GM18873 (cell line): ENCODE measurements at regions not wholly inside any gene's neighbourhood (a gene's known extent, or its start where the extent isn't known, plus 50 kb on each side); places are given as distances from the start of the nearest gene placed in this dataset.

ENCODE experiments used
- ATAC-seq: cut with Tn5 transposase; IDR thresholded peaks from one replicate; pipeline ENCODE4 v1.9.1; 2021; ENCODE audit warnings: mild to moderate bottlenecking, moderate library complexity, moderate number of reproducible peaks; ENCODE audit not compliant: unreplicated experiment, low FRiP score

DNA sequence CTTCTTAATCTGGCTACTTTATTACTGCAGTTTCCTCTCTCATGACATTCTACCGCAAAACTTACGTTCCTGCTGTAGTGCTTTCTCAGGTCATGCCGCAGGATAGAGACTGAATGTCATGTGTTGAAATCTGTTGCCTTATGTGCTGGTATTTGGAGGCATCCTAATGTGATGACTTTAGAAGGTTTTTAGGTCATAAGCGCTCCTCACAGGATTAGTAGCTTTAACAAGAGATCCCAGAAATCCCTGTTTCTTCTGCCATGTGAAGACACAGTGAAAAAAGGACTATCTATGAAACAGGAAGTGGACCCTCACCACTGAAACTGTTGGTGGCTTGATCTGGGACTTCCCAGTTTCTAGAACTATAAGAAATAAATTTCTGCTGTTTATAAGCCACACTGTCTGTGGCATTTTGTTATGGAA is 209.3 kb downstream of the LACC1 start:
- ATAC-seq, result no peak

DNA sequence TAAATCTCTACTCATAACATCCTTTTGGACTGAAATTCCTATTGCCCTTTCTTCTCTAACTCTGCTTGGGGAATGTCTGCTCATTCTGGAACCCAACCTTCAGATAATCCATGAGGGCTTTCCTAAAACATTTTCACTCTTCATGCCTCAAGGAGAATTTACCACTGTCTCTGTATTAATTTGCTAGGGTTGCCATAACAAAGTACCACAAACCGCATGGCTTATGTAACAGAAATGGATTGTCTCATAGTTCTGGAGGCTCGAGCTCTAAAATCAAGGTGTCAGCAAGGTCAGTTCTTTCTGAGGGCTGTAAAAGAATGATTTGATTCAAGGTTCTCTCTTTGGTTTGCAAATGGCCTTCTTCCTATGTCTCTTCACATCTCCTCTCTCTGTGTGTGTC is 209.7 kb downstream of the LACC1 start:
- no peak for ATAC-seq

DNA sequence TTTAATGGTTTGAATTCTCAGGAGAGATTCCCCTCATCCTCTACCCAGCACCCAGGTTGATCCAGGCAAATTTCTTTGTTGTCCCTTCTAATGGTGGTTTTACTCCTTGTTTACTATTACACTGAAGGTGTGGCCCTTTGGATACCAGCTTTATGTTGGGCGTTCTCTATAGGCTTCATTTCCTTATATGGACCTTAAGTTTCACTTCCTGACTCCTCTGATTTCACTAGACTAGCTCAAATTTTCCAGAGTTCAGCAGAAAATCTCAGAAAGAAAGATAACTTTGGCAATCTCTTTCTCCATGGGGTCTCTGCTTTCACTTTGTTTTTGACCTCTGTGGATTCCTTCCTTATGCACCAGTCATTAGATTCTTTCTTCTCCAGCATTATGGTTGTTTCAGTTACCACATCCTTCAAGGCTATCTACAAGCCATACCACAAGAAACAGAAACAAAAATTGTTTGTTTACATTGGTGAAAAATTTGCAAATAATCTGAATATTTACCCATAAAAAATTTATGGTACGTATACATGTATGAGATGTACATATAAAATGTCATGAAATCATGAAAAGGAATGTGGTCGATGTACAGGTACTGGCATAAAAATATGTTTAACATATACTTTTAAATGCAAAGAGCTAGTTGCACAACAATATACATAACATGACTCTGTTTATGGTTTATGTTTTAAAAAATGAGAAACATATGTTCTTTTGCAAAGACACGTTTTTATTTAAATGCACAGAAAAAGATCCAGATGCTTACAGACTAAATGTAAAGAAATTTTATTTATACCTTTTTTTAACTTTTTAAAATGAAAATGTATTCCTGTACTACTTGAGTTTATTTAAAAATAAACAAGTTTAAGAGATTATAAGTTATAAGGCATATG is 212.6 kb downstream of the LACC1 start:
- ATAC-seq, result no peak

DNA sequence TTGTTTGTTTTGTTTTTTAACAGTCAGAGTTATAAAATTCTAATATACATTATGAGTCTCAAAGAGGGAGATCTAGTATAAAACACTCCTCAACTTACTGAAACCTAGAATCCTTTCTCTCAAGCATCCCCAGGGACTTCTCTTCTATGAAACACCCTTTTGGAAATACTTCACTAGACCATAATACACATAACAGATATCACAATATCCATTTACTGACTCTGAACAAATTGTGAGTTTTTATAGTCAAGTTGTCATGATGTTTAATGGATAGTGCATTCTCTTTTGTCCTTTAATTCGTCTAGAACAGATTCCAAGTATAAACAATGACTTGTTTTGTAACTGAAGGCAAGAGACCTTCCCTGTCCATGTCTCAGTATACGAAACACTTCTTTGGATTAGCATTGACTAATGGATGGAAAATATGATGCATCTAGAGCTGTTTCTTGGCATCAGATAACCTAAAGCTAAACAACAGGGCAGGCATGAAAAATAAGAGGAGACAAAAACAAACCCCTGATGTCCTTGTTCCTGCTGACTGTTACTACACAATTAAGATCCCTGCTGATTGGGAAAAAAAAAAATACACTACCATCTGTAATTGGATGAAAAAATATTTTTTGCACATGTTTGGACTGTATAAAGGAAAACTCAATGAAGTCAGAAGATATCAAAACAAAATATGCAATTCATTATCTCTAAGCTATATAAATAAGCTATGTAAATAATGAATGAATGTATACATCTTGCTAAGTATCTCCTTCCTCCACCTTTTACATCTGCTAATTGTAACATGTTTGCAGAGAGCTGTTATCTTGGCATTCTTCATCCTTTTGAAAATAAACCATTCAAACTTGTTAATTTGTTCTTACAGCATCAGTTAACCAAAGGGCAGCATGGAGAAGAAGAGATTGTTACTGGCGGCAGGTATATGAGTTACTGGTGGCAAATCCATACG is 214.2 kb downstream of the LACC1 start:
- no peak for ATAC-seq

DNA sequence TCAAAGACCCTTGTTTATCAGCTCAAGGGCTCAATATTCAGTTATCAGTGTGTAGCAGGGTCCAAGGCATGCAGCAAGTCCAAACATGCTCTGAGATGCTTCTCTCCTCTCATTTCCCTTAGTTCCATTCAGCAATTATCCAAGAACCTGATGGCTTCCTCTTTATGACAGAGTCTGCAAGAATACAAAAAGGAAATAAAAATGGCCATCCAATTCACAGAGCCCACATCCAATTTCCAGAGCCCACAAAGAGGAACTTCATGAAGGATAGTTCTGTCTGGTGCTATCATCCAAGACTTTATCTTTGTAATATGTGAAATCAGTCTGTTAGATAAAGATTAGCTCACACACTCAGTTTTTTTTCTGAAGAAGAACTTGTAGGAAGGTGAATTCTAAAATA is 217.2 kb downstream of the LACC1 start:
- ATAC-seq, result no peak

DNA sequence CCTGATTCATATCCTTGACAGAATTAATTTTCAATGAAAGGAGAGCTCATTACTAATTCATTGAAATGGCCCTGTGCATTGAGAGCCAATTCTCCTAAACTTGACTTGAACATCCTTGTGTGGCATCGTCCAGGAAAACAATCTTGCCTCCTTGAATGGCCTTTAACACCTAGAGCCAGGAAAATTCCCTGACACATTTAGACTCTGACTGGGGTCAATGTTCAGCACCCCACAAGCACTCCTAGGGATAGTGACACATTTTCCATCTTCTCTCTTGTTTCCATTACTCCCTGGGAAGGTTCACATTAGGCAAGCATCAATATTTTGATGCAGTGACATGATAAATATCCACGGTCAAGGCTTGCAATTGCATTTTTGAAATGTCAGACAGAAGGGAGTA is 218.9 kb downstream of the LACC1 start:
- ATAC-seq, result no peak

DNA sequence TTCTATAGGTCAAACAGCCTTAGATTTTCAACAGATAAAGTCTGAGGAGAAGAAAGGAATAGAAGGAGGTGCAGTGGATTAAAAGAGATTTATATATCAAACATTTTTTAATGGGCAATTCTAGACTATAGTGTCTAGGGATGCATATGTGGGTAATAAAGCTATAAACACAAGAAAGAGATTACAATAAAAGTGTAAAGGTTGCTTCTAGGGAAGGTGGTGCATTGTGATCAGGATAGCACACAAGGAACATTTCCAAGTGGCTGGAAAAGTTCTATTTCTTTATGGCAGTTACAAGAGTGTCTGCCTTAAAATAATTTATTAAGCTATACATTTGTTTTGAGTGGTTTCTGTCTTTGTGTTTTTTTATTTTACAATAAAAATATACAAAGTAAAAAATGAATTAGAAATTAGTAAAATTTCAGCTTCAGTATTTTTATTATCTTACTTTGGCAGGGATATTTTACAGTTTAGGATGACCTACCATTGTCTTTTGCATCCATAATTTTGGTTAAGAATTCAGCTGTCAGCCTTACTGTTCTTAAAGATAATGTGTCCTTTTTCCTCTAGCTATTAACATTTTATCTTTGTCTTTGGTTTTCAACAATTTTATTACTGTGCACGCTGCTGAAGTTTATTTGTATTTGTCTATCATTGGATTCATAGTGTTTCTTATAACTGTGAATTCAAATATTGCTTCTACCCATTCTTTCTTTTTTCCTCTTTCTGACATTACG is 221.8 kb downstream of the LACC1 start:
- ATAC-seq, result no peak

DNA sequence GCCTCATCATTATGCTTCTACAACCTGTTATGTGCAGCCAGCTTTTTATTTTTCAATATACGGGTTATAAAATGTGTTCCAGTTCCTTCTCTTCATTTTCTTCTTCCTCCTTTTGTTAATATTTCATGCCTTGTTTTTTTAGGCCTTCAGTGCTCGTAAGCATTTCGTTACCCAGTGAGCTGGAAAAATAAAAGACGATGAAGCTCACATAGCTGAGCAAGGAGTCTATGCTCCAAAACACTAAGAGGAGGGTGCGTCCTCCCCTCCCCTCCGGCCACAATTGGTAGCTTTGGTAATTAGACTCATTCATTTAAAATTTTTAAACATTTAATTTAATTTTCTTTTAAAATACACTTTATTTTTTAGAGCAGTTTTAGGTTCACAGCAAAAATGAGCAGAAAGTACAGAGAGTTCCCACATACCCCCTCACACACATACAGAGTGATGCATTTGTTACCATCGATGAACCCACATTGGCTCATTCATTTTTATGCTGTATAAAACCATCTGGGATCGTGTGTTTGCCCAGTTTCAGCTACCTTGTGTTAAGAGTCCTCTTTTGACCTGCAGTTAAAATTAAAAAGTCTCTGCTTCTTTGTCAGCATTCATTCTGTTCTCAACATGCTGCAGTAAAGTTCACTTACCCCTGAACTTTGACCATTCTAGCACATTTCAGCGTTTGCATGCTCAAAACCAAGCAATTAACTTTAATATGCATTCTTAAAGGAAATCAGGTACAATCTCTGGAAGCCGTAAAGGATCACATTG is 223.9 kb downstream of the LACC1 start:
- ATAC-seq, result no peak

DNA sequence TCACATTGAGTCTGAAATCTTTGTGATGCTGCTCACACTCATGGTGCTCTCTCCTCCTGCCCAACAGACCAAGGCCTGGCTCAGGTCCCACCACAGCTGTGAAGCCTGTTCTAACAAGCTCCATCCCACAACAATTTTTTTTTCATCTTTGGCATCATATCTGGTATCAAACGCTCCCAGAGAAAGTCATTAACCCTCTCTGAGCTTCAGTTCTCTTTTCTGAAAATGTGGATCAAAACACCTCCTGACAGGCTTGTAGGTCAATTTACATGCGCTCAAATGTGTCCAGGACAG is 224.4 kb downstream of the LACC1 start:
- ATAC-seq, result no peak

DNA sequence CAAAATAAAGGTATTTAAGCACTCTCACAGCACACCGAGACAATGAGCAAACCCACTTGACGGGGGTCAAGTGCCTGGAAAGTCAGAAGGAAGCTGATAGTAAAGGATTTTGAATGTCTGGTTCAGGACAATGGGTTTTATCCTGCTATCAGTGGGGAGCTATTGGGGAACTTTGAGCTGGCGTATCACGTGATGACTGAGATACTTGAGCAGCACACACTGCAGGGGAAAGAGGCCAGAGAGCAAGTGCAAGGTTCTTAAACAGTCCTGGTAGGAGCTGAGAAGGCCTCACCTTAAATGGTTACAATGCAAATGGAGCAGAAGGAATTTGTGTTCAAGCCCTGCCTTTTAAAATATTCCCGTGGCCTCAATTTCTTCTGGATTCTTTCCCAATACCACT is 225.3 kb downstream of the LACC1 start:
- no peak for ATAC-seq

DNA sequence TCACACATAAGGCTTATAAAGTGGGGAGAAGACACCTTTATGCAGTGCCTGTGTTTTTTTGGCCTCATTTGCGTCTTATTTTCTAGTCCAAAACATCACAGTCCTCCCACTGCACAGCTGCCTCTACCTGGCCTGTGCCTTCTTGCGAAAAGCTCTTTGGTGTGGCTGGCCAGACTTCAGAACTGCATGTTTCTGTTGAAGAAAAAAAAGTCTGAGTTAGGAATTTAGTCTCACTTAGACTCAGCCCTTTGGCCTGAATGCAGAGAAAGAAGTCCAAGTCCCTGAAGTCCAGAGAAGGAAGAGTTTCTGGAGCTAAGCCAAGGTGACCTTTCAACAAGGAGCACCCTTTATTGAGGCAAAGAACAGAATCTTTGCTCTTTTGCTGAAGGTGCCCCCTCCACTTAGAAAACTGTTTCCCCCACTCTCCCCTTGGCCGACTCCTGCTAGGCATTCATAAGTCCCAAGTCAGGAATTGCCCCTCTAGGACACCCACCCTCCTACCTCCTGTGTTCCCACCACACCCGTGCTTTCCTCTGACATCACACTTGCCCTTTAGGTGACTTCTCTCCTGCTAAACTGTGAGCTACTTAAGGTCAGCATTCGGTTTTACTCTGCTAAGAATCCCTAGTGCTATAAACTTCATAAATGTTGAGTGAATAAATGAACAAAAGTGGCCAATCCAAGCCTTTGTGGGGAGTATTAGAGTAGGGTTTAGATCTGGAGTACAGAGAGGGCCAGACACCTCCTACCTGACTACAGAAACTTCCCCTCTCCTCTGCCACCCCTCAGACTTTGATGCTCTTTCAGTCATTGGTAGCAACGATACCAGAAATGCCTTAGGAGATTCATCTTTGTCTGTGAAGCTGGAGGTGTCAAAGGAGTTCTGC is 226.8 kb downstream of the LACC1 start:
- ATAC-seq, result no peak

DNA sequence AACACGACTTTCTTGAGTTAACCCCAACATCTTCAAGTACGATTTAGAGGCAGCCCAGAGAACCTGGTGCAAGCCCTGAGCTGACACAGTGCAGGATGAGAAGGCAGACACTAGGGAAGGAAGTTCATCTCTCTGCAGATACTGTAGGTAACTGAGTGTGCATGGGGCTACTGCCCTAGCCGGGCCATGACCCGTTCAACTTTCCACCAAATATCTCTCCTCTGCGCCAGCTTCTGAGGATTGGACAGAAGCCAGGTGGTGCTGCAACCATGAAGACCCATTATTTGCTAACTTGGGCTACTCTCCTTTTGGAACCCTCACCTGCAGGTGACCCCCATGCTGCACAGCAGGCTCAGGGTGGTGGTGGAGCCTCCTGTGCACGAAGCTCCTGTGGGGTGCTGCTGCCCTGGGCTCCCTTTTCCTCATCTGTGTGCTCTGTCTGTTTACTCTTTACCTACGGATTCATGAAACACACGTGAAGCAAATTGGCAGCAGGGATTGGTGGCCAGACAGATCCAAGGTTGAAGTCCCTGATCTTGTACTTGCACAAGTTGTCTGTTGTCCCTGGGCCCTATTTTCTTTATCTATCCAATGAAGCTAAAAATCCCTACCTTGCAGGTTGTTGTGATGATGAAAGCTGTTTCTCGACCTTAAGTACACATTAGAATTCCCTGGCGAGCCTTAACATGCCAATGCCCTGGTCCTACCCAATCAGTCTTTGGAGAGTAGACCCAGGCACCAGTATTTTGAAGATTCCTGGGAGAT is 227.8 kb downstream of the LACC1 start:
- no peak for ATAC-seq

DNA sequence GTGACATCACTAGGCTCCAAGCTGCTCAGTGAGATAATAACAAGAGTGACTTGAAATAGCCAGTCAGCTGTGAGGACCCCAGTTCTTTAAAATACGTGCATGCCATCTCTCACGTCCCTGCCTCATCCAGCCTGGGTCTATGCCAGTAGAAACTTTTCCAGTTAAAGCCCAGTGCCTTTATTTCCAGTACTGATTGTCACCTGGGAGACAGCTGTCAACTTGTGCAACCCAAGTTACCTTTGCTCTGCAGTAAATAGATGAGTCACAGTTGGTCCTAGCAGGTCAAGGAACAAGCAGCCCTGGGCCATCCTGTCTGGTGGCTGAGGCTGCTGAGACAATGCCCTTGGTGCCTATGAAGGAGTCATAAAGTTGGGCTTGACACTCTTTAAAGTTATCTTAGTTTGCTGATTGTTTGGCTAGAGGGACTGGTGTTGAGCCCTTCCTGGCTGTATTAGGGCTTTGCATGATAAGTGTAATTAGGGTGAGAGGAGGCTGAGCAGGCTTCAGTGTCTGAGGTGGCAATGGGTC is 228.7 kb downstream of the LACC1 start:
- ATAC-seq, result no peak

DNA sequence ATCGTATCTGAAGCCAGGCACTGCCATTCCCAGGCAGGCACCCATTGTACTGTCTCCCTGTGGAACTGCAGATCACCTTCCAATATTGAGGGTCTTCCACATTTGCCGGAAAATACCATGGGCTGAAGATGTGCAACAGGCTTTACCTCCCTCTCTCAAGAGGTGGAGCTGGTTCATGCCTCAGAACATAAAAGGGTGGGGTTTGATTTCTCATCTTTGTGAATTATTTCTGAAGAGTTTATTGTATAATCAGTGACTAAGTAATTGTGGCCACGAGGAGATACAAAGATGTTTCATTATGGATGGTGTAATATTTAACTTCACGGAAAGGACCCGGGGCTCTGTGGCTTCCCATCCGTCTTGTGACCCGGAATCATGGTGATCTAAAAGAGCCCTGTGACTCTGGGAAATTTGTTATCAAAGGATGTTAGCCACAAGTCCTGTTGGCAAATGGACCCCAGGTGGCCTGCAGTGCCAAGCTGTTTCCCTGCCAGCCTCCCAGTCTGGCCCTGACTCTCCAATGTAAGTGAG is 230.5 kb downstream of the LACC1 start:
- ATAC-seq, result no peak

DNA sequence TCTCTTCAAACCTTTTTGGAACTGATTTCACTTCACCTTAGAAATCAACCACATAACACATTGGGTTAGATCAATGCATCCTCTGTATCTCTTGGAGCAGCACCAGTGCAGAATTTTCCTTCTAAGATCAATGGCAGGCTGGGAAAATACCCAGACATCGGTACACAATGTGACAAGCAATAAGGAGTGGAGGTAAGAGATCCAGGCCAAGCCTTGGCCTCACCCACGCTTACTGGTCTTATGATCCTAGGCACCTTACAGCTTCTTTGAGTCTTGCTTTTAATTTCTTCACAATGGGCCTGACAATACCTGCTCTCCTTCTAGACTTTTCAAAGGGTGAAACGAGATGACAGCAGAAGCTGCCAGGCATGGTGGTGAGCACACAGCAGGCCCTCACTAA is 232.0 kb downstream of the LACC1 start:
- no peak for ATAC-seq

DNA sequence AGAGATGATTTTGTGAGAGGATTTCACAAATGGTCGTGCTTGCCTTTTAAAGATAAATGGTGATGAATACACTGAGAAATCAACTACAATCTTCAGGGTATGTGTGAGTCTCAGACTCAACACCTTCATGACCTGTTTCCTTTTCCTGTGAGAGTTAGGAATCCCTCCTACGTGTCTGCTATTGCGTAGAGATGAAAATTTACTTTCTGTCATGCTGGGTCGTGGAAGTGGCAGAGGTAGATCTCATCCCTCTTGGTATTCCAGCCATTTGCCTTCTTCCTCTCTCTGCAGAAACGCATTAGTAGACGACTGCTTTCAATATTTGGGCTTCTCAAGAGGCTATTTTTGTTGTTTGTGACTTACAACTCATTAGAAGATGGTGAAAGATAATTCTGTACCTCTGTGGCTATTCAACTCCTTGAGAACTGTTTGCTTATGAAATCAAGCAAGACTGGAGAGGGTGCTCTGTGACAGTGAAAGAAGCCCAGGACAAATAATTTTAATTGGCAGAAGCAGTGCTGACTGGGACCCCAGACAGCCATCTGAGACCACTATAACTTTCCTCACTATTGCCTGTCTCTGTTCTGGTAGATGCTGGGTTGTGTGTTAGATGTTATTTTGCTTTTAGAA is 233.1 kb downstream of the LACC1 start:
- no peak for ATAC-seq

DNA sequence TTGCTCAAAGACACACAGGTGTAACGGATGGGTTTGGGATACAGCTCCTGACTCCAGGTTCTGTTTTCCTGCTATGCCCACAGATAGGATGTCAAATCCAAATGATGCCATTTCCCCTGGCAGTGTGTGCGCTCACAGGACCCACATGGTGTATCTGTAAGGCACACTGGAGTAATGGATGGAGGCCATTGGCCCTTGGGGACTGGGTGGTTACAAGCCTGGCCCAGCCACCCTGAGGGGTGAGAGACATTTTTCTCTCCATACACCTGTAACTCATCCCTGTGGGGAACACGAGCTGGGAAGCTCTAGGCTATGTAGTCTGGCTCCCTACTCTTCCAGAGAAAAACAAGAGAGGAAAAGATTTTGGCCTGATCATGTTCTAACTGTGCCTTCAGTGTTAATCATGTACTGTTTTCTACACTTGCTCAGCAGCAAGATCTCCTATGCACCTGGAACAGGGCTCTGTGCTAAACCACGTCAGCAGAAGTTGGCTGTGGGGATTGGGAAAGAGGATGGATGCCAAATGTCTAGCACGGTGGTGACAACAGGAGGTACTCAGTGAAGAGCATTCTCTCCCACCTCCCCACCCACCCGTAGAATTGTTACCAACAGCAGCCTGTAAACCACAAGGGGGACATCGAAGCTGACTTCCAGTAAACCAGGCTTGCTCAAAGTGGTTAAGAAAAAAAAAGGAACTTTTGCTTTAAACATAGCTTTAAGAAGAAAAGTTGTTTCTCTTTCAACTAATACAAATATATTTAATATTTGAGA is 237.0 kb downstream of the LACC1 start:
- no peak for ATAC-seq
